T-cell (primary cell): ENCODE measurements at regions not wholly inside any gene's neighbourhood (a gene's known extent, or its start where the extent isn't known, plus 50 kb on each side); places are given as distances from the start of the nearest gene placed in this dataset.
A peak's percentile ranks its signal among the peaks of the same experiment; 100 is the strongest.

Experiments used
- ATAC-seq, 4 experiments: fragments of 200-7000 bp in 3 of 4; fragments of 150-1000 bp in 1 of 4; cut with Tn5 transposase; replicated peaks in 1 of 4; 1 replicate in 3 of 4; 2 replicates in 1 of 4; pipeline ENCODE4 v1.10.0; 2021; ENCODE audit warnings: moderate library complexity in 3 of 4, mild to moderate bottlenecking in 2 of 4, moderate number of reproducible peaks in 1 of 4
- CTCF ChIA-PET, 2 donors: fragments of 300-600 bp; sonication (Branson Sonifier 250); formaldehyde crosslinking; loops; one replicate each; lab custom pipeline; 2022; ENCODE audit warnings: antibody characterized with exemption in 2 of 2; lab: Charles Lee
- POLR2A ChIA-PET, 2 donors: fragments of 300-600 bp; sonication (Branson Sonifier 250); formaldehyde crosslinking; loops; one replicate each; lab custom pipeline; 2022; ENCODE audit warnings: antibody characterized with exemption in 2 of 2; lab: Charles Lee
- DNase-seq, 35 experiments: peaks; one replicate each; pipeline versions ENCODE4 v3.0.0 to v3.0.0-alpha.2; 2013 to 2023
- H3K27ac ChIP-seq: one replicate; pipeline ENCODE4 v1.5.1; 2013; ENCODE audit warnings: low read length
- H3K27me3 ChIP-seq, 2 experiments: replicated peaks in 1 of 2; 1 replicate in 1 of 2; 2 replicates in 1 of 2; pipeline versions ENCODE4 v1.6.1 to v1.7.0; 2013; ENCODE audit warnings: low read length in 1 of 2, mixed read lengths in 1 of 2; ENCODE audit not compliant: control insufficient read depth in 2 of 2, insufficient read depth in 2 of 2; ENCODE audit errors: extremely low read depth in 1 of 2
- H3K36me3 ChIP-seq, 2 donors: 1 replicate in 1 of 2; 2 replicates in 1 of 2; pipeline versions ENCODE4 v1.6.1 to v1.7.0; 2013; ENCODE audit warnings: low read length in 1 of 2; ENCODE audit not compliant: control insufficient read depth in 2 of 2, insufficient read depth in 1 of 2; ENCODE audit errors: extremely low read depth in 1 of 2
- H3K4me1 ChIP-seq, 2 experiments: 1 replicate in 1 of 2; 2 replicates in 1 of 2; pipeline versions ENCODE4 v1.6.1 to v1.7.0; 2013; ENCODE audit warnings: low read length in 2 of 2, mixed read lengths in 1 of 2; ENCODE audit not compliant: insufficient read depth in 2 of 2, control insufficient read depth in 1 of 2; ENCODE audit errors: extremely low read depth in 1 of 2
- H3K4me3 ChIP-seq, 2 donors: 1 replicate in 1 of 2; 2 replicates in 1 of 2; pipeline versions ENCODE4 v1.5.1 to v1.7.0; 2013; ENCODE audit warnings: mild to moderate bottlenecking in 2 of 2, low read length in 1 of 2, moderate library complexity in 1 of 2; ENCODE audit not compliant: control insufficient read depth in 1 of 2; ENCODE audit errors: extremely low read depth in 1 of 2
- H3K9me3 ChIP-seq: 2 replicates; pipeline ENCODE4 v1.7.0; 2013
- H3K27ac Mint-ChIP-seq, 2 donors: one replicate each; pipeline ENCODE4 v1.8.0; 2020 to 2021; ENCODE audit warnings: mild to moderate bottlenecking in 2 of 2, mixed read lengths in 2 of 2
- H3K27me3 Mint-ChIP-seq, 2 donors: one replicate each; pipeline ENCODE4 v1.8.0; 2021 to 2022; ENCODE audit warnings: mixed read lengths in 2 of 2
- H3K36me3 Mint-ChIP-seq: one replicate; pipeline ENCODE4 v1.8.0; 2021; ENCODE audit warnings: mixed read lengths
- H3K4me1 Mint-ChIP-seq, 3 donors: one replicate each; pipeline ENCODE4 v1.8.0; 2020 to 2022; ENCODE audit warnings: mixed read lengths in 3 of 3, mild to moderate bottlenecking in 1 of 3
- H3K4me3 Mint-ChIP-seq, 3 donors: one replicate each; pipeline ENCODE4 v1.8.0; 2020 to 2022; ENCODE audit warnings: mild to moderate bottlenecking in 3 of 3, mixed read lengths in 3 of 3, moderate library complexity in 3 of 3
- H3K9me3 Mint-ChIP-seq, 3 donors: one replicate each; pipeline ENCODE4 v1.8.0; 2020 to 2022; ENCODE audit warnings: mixed read lengths in 3 of 3
- WGBS: methylation state at CpG from one replicate; pipeline ENCODE4 v1.1.5; 2013; ENCODE audit warnings: missing lambda C conversion rate; ENCODE audit not compliant: insufficient coverage; 5-methylcytosine and 5-hydroxymethylcytosine counted together

- WGBS, result 76% methylated on average over 4 of the region's 17 CpGs
- H3K27ac Mint-ChIP-seq, result no peak overlapping the region
These were observed 84.1 kb downstream of the RIPK4 start for GRCh38 chr21:41682719-41683179.

DNA sequence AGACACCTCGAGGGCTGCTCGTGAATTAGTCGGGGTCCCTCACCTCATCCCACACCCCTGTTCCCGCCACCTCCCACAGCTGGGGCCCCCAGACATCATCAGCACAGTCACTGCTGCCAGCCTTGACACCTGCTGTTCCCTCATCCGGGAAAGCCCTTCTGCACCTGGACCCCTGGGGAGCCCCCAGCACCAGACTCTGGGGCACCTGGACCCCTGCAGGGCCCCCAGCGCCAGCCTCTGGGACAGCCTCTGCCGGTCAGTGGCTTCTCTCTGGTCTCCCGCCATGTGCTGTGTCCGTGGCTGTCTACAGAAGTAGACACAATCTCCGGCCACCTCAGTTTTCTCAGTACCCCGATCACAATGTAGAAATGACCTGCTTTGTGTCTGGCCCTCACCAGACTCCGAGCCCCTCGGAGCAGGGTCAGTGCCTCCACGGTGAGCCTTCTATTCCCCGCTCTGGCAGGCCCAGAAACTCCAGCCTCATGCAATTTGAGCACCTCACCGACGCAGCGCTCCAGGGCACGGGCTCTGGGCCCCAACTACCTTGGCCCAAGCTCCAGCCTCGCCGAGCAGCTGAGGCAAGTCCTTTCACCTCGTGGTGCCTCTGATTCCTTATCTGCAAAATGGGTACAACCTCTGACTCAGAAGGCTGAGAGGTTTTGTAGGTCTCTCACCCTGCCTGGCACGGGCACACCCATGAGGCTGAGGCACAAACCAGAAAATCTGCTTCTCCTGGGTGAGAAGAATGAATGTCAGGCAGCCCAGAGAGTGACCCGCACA lies 84.7 kb downstream of the RIPK4 start:
- Mint-ChIP-seq H3K27me3 (peaks cover 16 to 46% of the 10 kb centered on the region in 2 donors), H3K4me3 (no peak overlapping the region), H3K27ac (no peak overlapping the region), H3K4me1 (no peaks in the 10 kb centered on the region), H3K36me3 (no peaks in the 10 kb centered on the region), H3K9me3 (no peaks in the 10 kb centered on the region)
- ChIA-PET POLR2A (no interaction called here), CTCF (no interaction called here)
- 76% methylated on average over 24 of the region's 24 CpGs for WGBS
- H3K27ac ChIP-seq, result no peak overlapping the region
- no peaks in the 10 kb centered on the region for H3K9me3 ChIP-seq
- DNase-seq (no peak), ATAC-seq (no peak)
- H3K4me3 ChIP-seq, result no peak overlapping the region
- H3K4me1 ChIP-seq, result no peaks in the 10 kb centered on the region
- H3K36me3 ChIP-seq, result no peaks in the 10 kb centered on the region
- peaks cover 0 to 50% of the 10 kb centered on the region in 2 experiments for H3K27me3 ChIP-seq

More at GRCh38 chr21:41682719-41683179, 84.1 kb downstream of the RIPK4 start:
- no peak overlapping the region for H3K4me3 Mint-ChIP-seq
- Histone ChIP-seq H3K27me3 (peaks cover 0 to 50% of the 10 kb centered on the region in 2 experiments), H3K4me3 (no peak overlapping the region), H3K4me1 (no peaks in the 10 kb centered on the region), H3K9me3 (no peaks in the 10 kb centered on the region), H3K36me3 (no peaks in the 10 kb centered on the region), H3K27ac (no peak overlapping the region)
- no peaks in the 10 kb centered on the region for H3K36me3 Mint-ChIP-seq
- H3K9me3 Mint-ChIP-seq, result no peaks in the 10 kb centered on the region
- H3K27me3 Mint-ChIP-seq, result peaks cover 16 to 44% of the 10 kb centered on the region in 2 donors
- CTCF ChIA-PET, result no interaction called here
- POLR2A ChIA-PET, result no interaction called here
- no peaks in the 10 kb centered on the region for H3K4me1 Mint-ChIP-seq
- ATAC-seq, result no peak
- no peak for DNase-seq

- Mint-ChIP-seq H3K4me1 (no peaks in the 10 kb centered on the region), H3K27ac (no peak overlapping the region), H3K27me3 (peaks cover 17 to 44% of the 10 kb centered on the region in 2 donors), H3K4me3 (no peak overlapping the region), H3K9me3 (no peaks in the 10 kb centered on the region), H3K36me3 (no peaks in the 10 kb centered on the region)
- no peak for ATAC-seq
- no peak overlapping the region for H3K27ac ChIP-seq
- H3K4me3 ChIP-seq, result no peak overlapping the region
- ChIA-PET CTCF (no interaction called here), POLR2A (no interaction called here)
- H3K4me1 ChIP-seq, result no peaks in the 10 kb centered on the region
- 86% methylated on average over 19 of the region's 20 CpGs for WGBS
- DNase-seq, result no peak
- no peaks in the 10 kb centered on the region for H3K9me3 ChIP-seq
- H3K27me3 ChIP-seq, result peaks cover 0 to 50% of the 10 kb centered on the region in 2 experiments
- no peaks in the 10 kb centered on the region for H3K36me3 ChIP-seq
These were observed 85.5 kb downstream of the RIPK4 start for GRCh38 chr21:41681348-41681801.

- H3K36me3 Mint-ChIP-seq, result no peaks in the 10 kb centered on the region
- no peak overlapping the region for H3K27ac ChIP-seq
- no peaks in the 10 kb centered on the region for H3K9me3 Mint-ChIP-seq
- POLR2A ChIA-PET, result no interaction called here
- no peak overlapping the region for H3K27ac Mint-ChIP-seq
- H3K4me1 ChIP-seq, result no peaks in the 10 kb centered on the region
- H3K4me3 ChIP-seq, result no peak overlapping the region
- no peaks in the 10 kb centered on the region for H3K36me3 ChIP-seq
- DNase-seq (no peak), ATAC-seq (no peak)
- CTCF ChIA-PET, result no interaction called here
- no peaks in the 10 kb centered on the region for H3K9me3 ChIP-seq
- no peaks in the 10 kb centered on the region for H3K4me1 Mint-ChIP-seq
- H3K27me3 Mint-ChIP-seq, result peaks cover 20 to 42% of the 10 kb centered on the region in 2 donors
- 80% methylated on average over 15 of the region's 23 CpGs for WGBS
- H3K4me3 Mint-ChIP-seq, result no peak overlapping the region
- H3K27me3 ChIP-seq, result peaks cover 0 to 44% of the 10 kb centered on the region in 2 experiments
These were observed 86.2 kb downstream of the RIPK4 start for GRCh38 chr21:41680444-41681347.

DNA sequence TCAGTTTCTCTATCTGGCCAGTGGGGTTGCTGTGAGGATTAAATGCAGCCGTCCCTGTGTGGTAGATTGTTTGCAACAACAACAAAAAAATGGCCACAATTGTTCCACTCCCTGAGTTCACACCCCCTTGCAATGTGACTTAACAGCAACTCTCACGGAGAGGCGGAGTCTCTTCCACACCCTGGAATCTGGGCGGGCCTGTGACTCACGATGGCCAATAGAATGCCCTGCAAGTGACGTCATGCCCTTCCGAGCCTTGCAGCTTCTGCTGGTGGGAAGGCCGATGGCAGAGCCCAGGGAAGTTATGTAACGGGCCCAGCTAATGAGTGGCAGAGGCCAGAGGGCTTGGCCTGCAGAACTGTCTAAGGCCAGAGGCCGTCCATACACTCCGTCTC lies 87.9 kb downstream of the RIPK4 start:
- Mint-ChIP-seq H3K27ac (no peak overlapping the region), H3K4me3 (no peak overlapping the region), H3K4me1 (no peaks in the 10 kb centered on the region), H3K36me3 (no peaks in the 10 kb centered on the region), H3K27me3 (peaks cover 14 to 37% of the 10 kb centered on the region in 2 donors), H3K9me3 (no peaks in the 10 kb centered on the region)
- 63% methylated on average over 10 of the region's 11 CpGs for WGBS
- ATAC-seq (no peak), DNase-seq (peak in 4 of 35 experiments; percentile 3 to 30 (median 14))
- H3K36me3 ChIP-seq, result no peaks in the 10 kb centered on the region
- ChIA-PET CTCF (no interaction called here), POLR2A (no interaction called here)
- no peak overlapping the region for H3K27ac ChIP-seq
- no peaks in the 10 kb centered on the region for H3K9me3 ChIP-seq
- H3K4me1 ChIP-seq, result no peaks in the 10 kb centered on the region
- H3K4me3 ChIP-seq, result no peak overlapping the region
- H3K27me3 ChIP-seq, result peaks cover 0 to 38% of the 10 kb centered on the region in 2 experiments

DNA sequence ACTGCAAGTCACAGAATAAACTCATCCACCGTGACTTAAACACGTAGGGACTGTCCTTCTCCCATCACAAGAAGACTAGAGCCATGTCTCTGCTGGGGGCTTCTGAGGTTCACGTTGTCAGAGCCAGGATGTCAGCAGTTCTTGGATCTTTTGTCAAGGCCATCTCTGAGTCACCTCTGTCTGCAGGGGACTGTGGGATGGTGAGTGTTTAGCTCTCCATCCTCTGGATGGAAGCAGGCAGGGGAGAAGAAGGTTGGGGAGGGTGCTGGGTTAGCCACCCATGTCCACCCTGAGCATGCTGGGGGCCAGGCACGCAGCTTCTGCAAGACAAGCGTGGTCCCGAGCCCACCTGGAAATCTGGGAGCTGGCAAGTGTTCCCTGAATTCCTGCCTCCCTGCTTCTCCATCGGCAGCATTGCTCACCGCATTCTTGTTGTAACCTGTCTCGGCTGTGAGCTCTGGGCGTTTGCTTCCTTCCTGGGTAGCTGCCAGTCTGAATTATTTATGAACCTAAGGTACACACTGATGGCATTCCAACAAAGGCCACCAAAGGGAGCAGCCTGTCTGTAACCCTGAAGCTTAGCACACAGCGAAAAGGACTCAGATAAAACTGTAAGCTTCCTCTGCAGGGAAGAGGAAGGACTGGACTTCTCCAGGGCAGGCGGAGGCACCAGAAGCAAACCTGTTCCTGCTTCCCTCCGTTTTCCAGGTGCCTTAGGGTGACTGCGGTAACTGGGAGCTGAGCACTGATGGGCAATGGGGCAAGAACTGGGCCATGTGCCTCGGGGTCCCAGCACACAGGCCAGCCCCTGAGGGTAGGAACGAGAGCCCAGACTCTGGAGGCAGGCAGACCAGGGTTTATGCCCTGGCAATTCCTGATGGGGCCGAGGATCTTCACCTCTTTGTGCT lies 88.6 kb downstream of the RIPK4 start:
- Mint-ChIP-seq H3K4me3 (no peak overlapping the region), H3K27ac (no peak overlapping the region), H3K4me1 (no peaks in the 10 kb centered on the region), H3K36me3 (no peaks in the 10 kb centered on the region), H3K9me3 (no peaks in the 10 kb centered on the region), H3K27me3 (peaks cover 14 to 37% of the 10 kb centered on the region in 2 donors)
- DNase-seq (no peak), ATAC-seq (no peak)
- H3K27me3 ChIP-seq, result peaks cover 0 to 40% of the 10 kb centered on the region in 2 experiments
- CTCF ChIA-PET, result no interaction called here
- no peaks in the 10 kb centered on the region for H3K4me1 ChIP-seq
- no peaks in the 10 kb centered on the region for H3K9me3 ChIP-seq
- no peak overlapping the region for H3K27ac ChIP-seq
- H3K36me3 ChIP-seq, result no peaks in the 10 kb centered on the region
- WGBS, result 54% methylated on average over 16 of the region's 17 CpGs
- no peak overlapping the region for H3K4me3 ChIP-seq
- POLR2A ChIA-PET, result no interaction called here
